ENCODE measurements at regions not wholly inside any gene's neighbourhood (a gene's known extent, or its start where the extent isn't known, plus 50 kb on each side); places are given as distances from the start of the nearest gene placed in this dataset.
"Not testable (repeated sequence)": the region's sequence is repeated elsewhere in the genome, so short reads cannot be mapped to it uniquely, and the experiment has no call there.

- not testable (repeated sequence) for TF ChIP-seq SIN3A (conservative IDR thresholded peaks at IDR 0.05 in 1 of 2, IDR thresholded peaks at IDR 0.05 in 1 of 2; ENCODE audit: low read depth in 1 of 2, low read length in 2 of 2); SP4 (IDR thresholded peaks at IDR 0.05; ENCODE audit: low read length); EZH2 (IDR thresholded peaks at IDR 0.05; ENCODE audit: low read depth, low read length, severe bottlenecking); CTCF (IDR thresholded peaks at IDR 0.05; ENCODE audit: control extremely low read depth in 1 of 3, insufficient read depth in 1 of 3, low read depth in 1 of 3, low read length in 3 of 3); SUZ12 (IDR thresholded peaks at IDR 0.05; ENCODE audit: low read length); EGR1 (IDR thresholded peaks at IDR 0.05; ENCODE audit: borderline replicate concordance, low read depth, low read length); RFX5 (IDR thresholded peaks at IDR 0.05; ENCODE audit: borderline replicate concordance, low read depth, low read length); POLR2AphosphoS5 (IDR thresholded peaks at IDR 0.05; ENCODE audit: low read depth, low read length); SP1 (IDR thresholded peaks at IDR 0.05; ENCODE audit: low read depth, low read length)
These were observed 967.4 kb upstream of the AUTS2 start for GRCh38 chr7:68630914-68631313.

All from H1 (cell line).